ENCODE measurements at regions not wholly inside any gene's neighbourhood (a gene's known extent, or its start where the extent isn't known, plus 50 kb on each side); places are given as distances from the start of the nearest gene placed in this dataset.

- Histone ChIP-seq H3K4me1 (peaks cover 76% of the 10 kb centered on the region), H3K27me3 (no peaks in the 10 kb centered on the region), H3K9me3 (no peaks in the 10 kb centered on the region), H3K36me3 (peaks cover 8% of the 10 kb centered on the region), H3K27ac (peak overlapping the region; percentile 69), H3K4me3 (no peak overlapping the region)
- no peak for TF ChIP-seq CTCF (IDR thresholded peaks at IDR 0.05)
- intact Hi-C loops (cut with DNase I), result no loop called here
- ATAC-seq (peak; percentile 6), DNase-seq (no peak)
Measured at GRCh38 chr7:130995252-130996081, 261.5 kb upstream of the KLF14 start.

GRCh38 chr7:130996205-130996832, 262.3 kb upstream of the KLF14 start:
- intact Hi-C loops (cut with DNase I), result no loop called here
- Histone ChIP-seq H3K27ac (peak overlapping the region; percentile 69), H3K4me3 (peak overlapping the region; percentile 9), H3K9me3 (no peaks in the 10 kb centered on the region), H3K27me3 (no peaks in the 10 kb centered on the region), H3K36me3 (peaks cover 8% of the 10 kb centered on the region), H3K4me1 (peaks cover 68% of the 10 kb centered on the region)
- DNase-seq (no peak), ATAC-seq (no peak)
- no peak for TF ChIP-seq CTCF (IDR thresholded peaks at IDR 0.05)

DNA sequence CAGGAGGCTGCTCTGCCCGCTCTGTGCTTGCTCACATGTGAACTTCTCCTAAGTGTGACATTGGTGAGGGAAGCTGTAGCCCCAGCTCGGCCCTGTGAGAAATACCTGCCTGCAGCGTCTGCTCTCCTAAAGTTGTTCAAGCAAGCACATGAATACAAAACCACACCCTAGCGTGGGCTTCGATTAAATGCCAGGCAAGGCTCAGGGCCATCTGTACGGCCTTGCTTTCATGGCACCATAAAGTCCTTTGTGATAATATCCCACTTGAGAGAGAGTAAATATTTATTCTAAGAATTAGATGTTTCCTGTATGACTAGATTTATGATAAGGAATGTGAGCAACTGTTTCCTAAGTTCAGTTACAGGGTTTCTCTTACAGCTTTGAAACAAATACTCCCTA, 262.8 kb upstream of the KLF14 start:
- Histone ChIP-seq H3K4me1 (peaks cover 67% of the 10 kb centered on the region), H3K27me3 (no peaks in the 10 kb centered on the region), H3K27ac (peak overlapping the region; percentile 69), H3K9me3 (no peaks in the 10 kb centered on the region), H3K36me3 (peaks cover 8% of the 10 kb centered on the region), H3K4me3 (peak overlapping the region; percentile 9)
- TF ChIP-seq CTCF (IDR thresholded peaks at IDR 0.05), result no peak
- no peak for DNase-seq
- intact Hi-C loops (cut with DNase I), result no loop called here
- peak; percentile 80 for ATAC-seq

GRCh38 chr7:130998993-130999602, 265.1 kb upstream of the KLF14 start:
- intact Hi-C loops (cut with DNase I), result no loop called here
- ATAC-seq (no peak), DNase-seq (no peak)
- H3K36me3 ChIP-seq, result no peaks in the 10 kb centered on the region
- no peak overlapping the region for H3K27ac ChIP-seq
- no peak overlapping the region for H3K4me3 ChIP-seq
- H3K4me1 ChIP-seq, result peaks cover 58% of the 10 kb centered on the region
- no peaks in the 10 kb centered on the region for H3K27me3 ChIP-seq
- no peak for TF ChIP-seq CTCF (IDR thresholded peaks at IDR 0.05)
- no peaks in the 10 kb centered on the region for H3K9me3 ChIP-seq

DNA sequence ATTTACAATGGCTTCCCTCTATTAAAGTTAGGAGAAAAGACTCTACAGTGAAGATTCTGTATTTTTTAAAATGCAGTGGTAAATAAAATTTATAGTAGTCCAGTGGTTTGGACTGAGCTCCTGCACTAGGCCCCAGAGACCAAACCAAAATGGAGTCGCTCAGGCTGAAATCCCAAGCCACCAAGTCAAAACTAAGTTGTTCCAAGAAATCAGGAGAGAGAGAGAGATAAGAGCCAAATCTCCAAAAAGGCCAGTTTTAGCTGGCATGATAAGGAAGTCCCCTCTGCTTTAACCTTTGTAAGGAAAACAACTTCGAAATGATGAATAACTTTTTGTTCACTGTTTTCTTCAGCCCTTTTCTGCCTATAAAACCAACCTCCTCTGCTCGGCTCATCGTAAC, 265.9 kb upstream of the KLF14 start:
- no peak for DNase-seq
- Histone ChIP-seq H3K36me3 (no peaks in the 10 kb centered on the region), H3K4me1 (peaks cover 49% of the 10 kb centered on the region), H3K4me3 (no peak overlapping the region), H3K9me3 (no peaks in the 10 kb centered on the region), H3K27me3 (no peaks in the 10 kb centered on the region), H3K27ac (no peak overlapping the region)
- intact Hi-C loops (cut with DNase I), result no loop called here
- ATAC-seq, result no peak
- TF ChIP-seq CTCF (IDR thresholded peaks at IDR 0.05), result no peak
